ENCODE measurements at regions not wholly inside any gene's neighbourhood (a gene's known extent, or its start where the extent isn't known, plus 50 kb on each side); places are given as distances from the start of the nearest gene placed in this dataset.

GRCh38 chr11:92739491-92739890 is 230.0 kb upstream of the MTNR1B start:
- POLR2A ChIA-PET, result no interaction called here
- no peak for DNase-seq (ENCODE audit: low read depth, low spot score)
- ATAC-seq, result no peak
- in situ Hi-C loops (cut with HindIII; ENCODE audit: low pct_unique_long_range_greater_than_20kb, low sequenced_read_pairs), result no loop called here
- Histone ChIP-seq H3K4me3 (ENCODE audit: low read depth in 2 of 2, low read length in 2 of 2) (no peak overlapping the region), H3K27ac (ENCODE audit: low read length) (no peak overlapping the region), H3K27me3 (ENCODE audit: control insufficient read depth, insufficient read depth, low read length) (no peaks in the 10 kb centered on the region), H3K4me1 (ENCODE audit: control insufficient read depth, insufficient read depth, low read length) (no peaks in the 10 kb centered on the region), H3K36me3 (ENCODE audit: control insufficient read depth, insufficient read depth, low read length) (no peaks in the 10 kb centered on the region), H3K9me3 (ENCODE audit: control insufficient read depth, insufficient read depth, low read depth, low read length) (no peaks in the 10 kb centered on the region)
- intact Hi-C loops (cut with micrococcal nuclease; ENCODE audit: unreplicated experiment), result no loop called here
- no TSS peak for BruUV-seq (replicated peaks)
- no peak for TF ChIP-seq SIN3A (IDR thresholded peaks at IDR 0.05; ENCODE audit: borderline replicate concordance, insufficient read depth, low read depth, low read length)
- TF ChIP-seq TCF7L2 (IDR thresholded peaks at IDR 0.05; ENCODE audit: low read depth, low read length), result no peak
- TF ChIP-seq REST (IDR thresholded peaks at IDR 0.05; ENCODE audit: insufficient read depth in 1 of 2, low read depth in 2 of 2, low read length in 1 of 2), result no peak
- no peak for TF ChIP-seq CTCF (IDR thresholded peaks at IDR 0.05)
- TF ChIP-seq POLR2AphosphoS5 (IDR thresholded peaks at IDR 0.05; ENCODE audit: low read depth, low read length), result no peak
- CTCF ChIA-PET, result no interaction called here

- in situ Hi-C loops (cut with HindIII; ENCODE audit: low pct_unique_long_range_greater_than_20kb, low sequenced_read_pairs), result no loop called here
- ChIA-PET CTCF (no interaction called here), POLR2A (no interaction called here)
- no peaks in the 10 kb centered on the region for H3K4me1 ChIP-seq (ENCODE audit: control insufficient read depth, insufficient read depth, low read length)
- BruUV-seq (replicated peaks), result no TSS peak
- no peaks in the 10 kb centered on the region for H3K9me3 ChIP-seq (ENCODE audit: control insufficient read depth, insufficient read depth, low read depth, low read length)
- intact Hi-C loops (cut with micrococcal nuclease; ENCODE audit: unreplicated experiment), result no loop called here
- TF ChIP-seq POLR2AphosphoS5 (IDR thresholded peaks at IDR 0.05; ENCODE audit: low read depth, low read length) (no peak), CTCF (IDR thresholded peaks at IDR 0.05) (no peak), SIN3A (IDR thresholded peaks at IDR 0.05; ENCODE audit: borderline replicate concordance, insufficient read depth, low read depth, low read length) (no peak), TCF7L2 (IDR thresholded peaks at IDR 0.05; ENCODE audit: low read depth, low read length) (no peak)
- no peaks in the 10 kb centered on the region for H3K27me3 ChIP-seq (ENCODE audit: control insufficient read depth, insufficient read depth, low read length)
- no peak overlapping the region for H3K27ac ChIP-seq (ENCODE audit: low read length)
- H3K36me3 ChIP-seq (ENCODE audit: control insufficient read depth, insufficient read depth, low read length), result no peaks in the 10 kb centered on the region
- H3K4me3 ChIP-seq (ENCODE audit: low read depth in 2 of 2, low read length in 2 of 2), result no peak overlapping the region
- ATAC-seq (no peak), DNase-seq (ENCODE audit: low read depth, low spot score) (no peak)
Observed at GRCh38 chr11:92740276-92740675, 229.2 kb upstream of the MTNR1B start.

Measured in Panc1 (cell line).